Vagina (tissue), 2 donors: ENCODE measurements at regions not wholly inside any gene's neighbourhood (a gene's known extent, or its start where the extent isn't known, plus 50 kb on each side); places are given as distances from the start of the nearest gene placed in this dataset.

Experiments
- POLR2A ChIP-seq, 2 donors: fragments of 450-650 bp; IDR thresholded peaks; one replicate each; pipeline ENCODE4 v1.6.1; 2017; ENCODE audit warnings: antibody characterized with exemption in 2 of 2, mild to moderate bottlenecking in 2 of 2, moderate library complexity in 2 of 2
- POLR2AphosphoS5 ChIP-seq, 2 donors: sonication (generic); formaldehyde crosslinking; IDR thresholded peaks; one replicate each; pipeline ENCODE4 v1.9.0; 2017; ENCODE audit warnings: antibody characterized with exemption in 2 of 2, mild to moderate bottlenecking in 2 of 2, low read depth in 1 of 2; ENCODE audit not compliant: insufficient read depth in 1 of 2
- TF ChIP-seq, protein P1 (sequence below), 3 experiments: fragments of 450-650 bp in 2 of 3; fragments of 200-600 bp in 1 of 3; sonication (generic) in 1 of 3; IDR thresholded peaks; one replicate each; pipeline ENCODE4 v1.5.1; 2017 to 2019; ENCODE audit warnings: antibody characterized with exemption in 3 of 3, mild to moderate bottlenecking in 2 of 3, moderate library complexity in 2 of 3

DNA sequence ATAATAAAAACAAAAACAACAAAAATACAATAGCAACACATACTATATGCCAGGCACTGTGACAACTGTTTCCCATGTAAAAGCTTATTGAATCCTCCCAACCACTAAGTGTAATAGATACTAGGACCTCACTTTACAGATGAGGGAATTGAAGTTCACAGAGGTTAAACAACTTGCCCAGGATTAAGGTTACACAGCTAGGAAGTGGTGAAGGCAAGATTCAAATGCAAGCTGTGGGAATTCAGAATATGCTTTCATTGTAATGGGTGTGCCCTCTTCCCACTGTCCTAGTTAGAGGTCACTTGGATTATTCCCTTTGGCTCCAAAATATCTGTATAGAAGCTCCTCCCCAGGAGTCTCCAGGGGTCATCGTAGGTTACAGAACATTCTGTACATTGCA lies 231.1 kb downstream of the MREG start:
- TF ChIP-seq, protein P1, sequence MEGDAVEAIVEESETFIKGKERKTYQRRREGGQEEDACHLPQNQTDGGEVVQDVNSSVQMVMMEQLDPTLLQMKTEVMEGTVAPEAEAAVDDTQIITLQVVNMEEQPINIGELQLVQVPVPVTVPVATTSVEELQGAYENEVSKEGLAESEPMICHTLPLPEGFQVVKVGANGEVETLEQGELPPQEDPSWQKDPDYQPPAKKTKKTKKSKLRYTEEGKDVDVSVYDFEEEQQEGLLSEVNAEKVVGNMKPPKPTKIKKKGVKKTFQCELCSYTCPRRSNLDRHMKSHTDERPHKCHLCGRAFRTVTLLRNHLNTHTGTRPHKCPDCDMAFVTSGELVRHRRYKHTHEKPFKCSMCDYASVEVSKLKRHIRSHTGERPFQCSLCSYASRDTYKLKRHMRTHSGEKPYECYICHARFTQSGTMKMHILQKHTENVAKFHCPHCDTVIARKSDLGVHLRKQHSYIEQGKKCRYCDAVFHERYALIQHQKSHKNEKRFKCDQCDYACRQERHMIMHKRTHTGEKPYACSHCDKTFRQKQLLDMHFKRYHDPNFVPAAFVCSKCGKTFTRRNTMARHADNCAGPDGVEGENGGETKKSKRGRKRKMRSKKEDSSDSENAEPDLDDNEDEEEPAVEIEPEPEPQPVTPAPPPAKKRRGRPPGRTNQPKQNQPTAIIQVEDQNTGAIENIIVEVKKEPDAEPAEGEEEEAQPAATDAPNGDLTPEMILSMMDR (IDR thresholded peaks at IDR 0.05): no peak
- TF ChIP-seq POLR2AphosphoS5 (IDR thresholded peaks at IDR 0.05; ENCODE audit: insufficient read depth in 1 of 2, low read depth in 1 of 2): no peak
- TF ChIP-seq POLR2A (IDR thresholded peaks at IDR 0.05): no peak
